Stimulated activated naive CD4-positive, alpha-beta T cell (primary cell): ENCODE measurements at regions not wholly inside any gene's neighbourhood (a gene's known extent, or its start where the extent isn't known, plus 50 kb on each side); places are given as distances from the start of the nearest gene placed in this dataset.

ENCODE experiments used
- DNase-seq, 6 experiments: peaks; one replicate each; lab custom pipeline; 2025; lab: John Stamatoyannopoulos, UW

DNA sequence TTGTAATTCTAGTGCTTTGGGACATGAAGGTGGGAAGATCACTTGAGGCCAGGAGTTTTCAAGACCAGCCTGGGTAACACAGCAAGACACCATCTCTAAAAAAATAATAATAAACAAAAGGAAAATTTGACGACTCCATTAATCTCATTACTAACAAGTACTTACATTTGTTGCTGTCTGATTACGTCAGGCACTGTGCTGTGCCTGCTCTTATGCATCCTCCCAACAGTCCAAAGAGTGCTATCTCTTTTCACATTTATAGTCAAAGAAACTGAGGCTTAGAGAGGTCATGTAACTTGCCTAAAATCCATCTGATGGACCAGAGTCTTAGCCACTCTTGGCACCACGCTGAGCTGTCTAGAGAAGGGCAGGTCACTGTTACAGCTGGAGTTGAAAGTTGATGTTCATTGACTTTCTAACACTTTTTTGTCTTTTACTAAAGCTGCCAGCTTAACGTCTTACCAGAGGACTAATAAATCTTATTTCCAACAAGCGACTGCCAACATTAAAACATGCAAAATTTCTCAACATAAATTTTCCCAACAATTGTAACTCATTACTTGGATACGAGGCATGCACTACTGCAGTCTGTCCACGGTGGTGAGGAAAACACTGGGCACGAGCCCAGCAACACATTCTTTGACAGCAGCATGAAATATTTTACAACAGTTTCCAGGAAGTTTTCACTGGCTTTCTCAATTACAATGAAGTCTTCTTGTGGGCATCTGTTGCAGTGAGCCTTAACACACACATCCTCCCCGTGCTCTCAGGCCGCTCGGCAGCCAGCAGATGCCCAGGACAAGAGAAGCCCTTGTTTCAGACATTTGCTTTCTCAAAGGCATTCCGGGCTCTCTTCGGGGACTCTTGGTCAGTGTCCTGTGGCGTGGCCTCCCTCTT lies 262.9 kb upstream of the PROX1 start:
- DNase-seq, result no peak

GRCh38 chr1:213727853-213728592 lies 259.8 kb upstream of the PROX1 start:
- DNase-seq, result no peak

DNA sequence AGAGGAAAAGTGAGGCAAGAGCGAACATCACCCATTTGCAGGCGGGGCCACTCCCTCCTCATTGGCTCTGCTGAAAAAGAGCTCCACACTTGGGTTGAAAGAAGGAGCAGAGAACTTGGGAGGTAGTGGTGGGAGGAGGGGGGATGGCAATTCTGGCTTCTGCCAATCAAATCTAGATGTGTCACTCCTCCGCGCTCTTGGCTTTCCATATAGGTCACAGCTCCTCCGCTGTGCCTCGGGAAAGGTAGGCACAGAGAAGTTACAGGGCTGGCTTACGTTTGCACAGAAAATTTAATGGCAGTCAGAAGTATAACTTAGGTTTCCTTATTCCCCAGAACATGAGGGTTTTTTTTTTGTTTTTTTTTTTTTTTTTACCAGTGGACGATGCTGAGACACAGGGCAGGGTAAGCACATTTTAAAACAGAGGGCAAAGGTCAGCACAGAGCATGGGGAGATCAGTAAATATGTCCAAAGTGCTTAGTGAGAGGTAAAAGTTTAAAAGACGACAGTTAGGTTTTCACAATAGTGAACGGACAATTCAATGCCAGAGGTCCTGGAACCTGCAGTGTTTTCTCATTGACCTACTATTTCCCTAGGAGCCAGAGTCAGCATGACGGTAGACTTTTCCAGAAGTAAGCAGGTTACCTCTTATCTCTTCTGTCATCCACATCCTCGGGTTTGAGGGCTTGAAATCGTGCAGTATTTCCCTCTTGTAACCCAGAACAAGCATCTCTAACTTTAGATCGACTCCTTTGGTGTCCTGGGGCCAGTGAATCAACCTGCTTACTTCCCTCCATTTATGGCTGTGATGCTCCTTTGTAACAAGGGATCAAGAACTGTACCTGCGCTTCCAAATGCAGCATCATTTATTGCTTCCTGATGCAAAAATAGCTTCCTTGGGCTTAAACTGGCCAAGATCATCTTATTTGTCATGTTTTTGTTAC lies 258.9 kb upstream of the PROX1 start:
- no peak for DNase-seq

DNA sequence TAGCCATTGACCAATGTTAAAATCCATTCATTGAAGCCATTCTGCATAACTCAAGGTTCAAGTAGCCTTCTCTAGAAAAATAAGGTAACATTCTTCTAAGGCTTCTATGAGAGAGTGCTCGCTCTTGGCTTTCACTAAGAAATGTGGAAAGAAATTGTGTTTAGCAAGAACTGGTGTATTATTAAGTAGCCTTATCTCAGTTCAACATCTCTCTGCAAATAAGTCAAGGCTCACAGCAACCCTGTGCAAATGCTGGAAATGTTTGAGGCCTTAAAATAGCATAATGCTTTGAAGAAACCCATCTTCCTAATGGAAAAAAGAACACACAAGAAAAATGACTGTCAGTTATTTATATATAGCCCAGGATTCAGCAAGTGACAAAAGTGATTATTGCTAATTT lies 254.1 kb upstream of the PROX1 start:
- no peak for DNase-seq

- no peak for DNase-seq
Observed at GRCh38 chr1:213737398-213738035, 250.3 kb upstream of the PROX1 start.

DNA sequence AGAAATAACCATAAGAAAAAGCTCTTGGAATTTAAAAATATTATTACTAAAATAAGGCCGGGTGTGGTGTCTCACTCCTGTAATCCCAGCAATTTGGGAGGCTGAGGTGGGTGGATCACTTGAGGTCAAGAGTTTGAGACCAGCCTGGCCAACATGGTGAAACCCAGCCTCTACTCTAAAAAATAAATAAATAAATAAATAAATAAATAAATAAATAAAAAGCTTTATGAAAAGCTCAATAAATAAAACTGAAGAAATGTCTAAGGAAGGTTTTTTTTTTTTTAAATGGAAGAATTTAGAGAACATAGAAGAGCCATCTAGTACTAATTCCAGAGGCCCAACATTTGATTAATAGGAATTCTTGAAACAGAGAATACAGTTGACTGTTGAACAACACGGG lies 249.1 kb upstream of the PROX1 start:
- no peak for DNase-seq

DNA sequence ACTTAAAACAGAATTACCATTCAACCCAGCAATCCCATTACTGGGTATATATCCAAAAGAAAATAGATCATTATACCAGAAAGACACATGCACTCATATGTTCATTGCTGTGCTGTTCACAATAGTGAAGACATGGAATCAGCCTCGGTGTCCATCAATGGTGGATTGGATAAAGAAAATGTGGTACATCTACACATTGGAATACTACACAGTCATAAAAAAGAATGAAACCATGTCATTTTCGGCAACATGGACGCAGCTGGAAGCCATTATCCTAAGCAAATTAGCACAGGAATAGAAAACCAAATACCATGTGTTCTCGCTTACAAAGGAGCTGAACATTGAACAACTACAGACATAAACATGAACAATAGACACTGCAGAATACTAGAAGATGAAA lies 244.8 kb upstream of the PROX1 start:
- DNase-seq, result no peak

- no peak for DNase-seq
Observed at GRCh38 chr1:213744780-213745179, 243.0 kb upstream of the PROX1 start.

DNA sequence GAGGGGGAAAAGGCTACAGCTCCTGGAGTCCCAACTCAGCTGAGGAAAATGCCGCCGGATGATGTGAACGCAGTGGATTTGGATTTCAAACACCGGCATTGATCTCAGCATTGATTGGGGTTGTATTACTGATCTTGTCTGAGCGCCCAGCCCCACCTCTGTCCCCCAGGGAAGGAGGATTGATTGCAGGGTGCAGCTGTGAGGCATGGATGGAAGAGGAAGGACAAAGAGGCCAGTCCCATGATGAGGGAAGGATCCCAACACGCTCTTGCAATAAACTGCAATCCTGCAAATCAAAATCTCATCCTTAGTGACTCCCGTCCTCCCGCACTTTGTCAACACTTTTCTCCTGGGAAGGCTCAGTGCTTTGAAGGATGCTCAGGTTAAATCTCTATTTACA lies 242.3 kb upstream of the PROX1 start:
- no peak for DNase-seq

DNA sequence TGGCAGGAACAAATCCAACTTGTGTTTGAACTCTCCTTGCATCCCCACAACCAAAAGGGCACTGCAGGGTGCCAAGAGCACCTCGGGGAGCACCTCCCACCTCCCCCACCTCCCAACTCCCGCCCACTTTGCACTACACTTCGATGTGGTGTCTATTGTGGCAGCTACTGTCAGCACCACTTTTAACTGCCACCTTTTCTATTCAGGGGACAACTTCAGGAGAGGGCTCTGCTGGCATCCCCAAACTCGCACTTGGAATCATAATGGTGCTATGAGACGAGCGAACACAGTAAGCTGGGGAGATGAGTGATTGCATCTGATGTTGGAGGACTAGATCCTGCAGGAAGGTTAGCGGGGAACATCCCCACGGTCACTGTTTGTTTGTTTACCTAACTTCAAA lies 238.2 kb upstream of the PROX1 start:
- DNase-seq, result no peak

DNA sequence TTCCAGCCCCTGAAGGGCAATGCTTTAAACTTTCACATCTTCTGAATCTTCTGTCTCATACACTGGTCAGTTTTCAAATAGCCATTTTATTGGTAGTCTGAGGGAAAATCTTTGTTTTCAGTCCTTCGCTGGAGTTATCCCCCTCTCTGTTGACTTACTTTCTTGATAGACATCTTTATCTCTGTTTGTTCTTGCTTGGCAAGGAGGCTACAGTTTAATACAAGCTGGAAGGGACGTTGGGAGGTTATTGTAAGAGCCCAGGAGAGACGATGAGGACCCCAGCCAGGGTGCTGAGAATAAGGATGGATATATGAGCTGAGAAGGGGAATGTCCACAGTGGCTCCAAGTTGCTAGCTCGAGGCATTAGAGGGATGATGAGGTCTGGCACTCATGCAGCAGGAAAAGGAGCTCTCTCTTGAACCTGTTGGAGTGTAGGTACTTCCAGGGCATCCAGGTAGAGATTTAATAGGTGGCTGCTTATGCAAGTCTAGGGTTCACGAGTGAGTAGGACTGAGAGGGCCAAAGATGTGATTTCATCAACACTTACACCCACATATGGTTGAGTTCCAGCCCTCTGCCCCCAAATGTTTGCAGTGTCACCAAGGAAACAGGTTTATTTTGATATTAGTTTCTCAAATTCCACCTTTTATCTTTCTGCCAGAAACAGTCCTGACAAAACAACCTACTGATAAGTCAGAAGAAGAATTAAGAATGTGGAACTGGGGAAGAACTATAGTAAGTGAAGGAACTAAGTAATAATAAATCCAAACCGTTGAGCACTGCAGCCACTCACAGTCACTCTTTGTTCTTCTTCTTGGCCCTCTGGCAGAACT lies 237.3 kb upstream of the PROX1 start:
- no peak for DNase-seq

GRCh38 chr1:213751064-213751397 lies 236.7 kb upstream of the PROX1 start:
- DNase-seq, result no peak

DNA sequence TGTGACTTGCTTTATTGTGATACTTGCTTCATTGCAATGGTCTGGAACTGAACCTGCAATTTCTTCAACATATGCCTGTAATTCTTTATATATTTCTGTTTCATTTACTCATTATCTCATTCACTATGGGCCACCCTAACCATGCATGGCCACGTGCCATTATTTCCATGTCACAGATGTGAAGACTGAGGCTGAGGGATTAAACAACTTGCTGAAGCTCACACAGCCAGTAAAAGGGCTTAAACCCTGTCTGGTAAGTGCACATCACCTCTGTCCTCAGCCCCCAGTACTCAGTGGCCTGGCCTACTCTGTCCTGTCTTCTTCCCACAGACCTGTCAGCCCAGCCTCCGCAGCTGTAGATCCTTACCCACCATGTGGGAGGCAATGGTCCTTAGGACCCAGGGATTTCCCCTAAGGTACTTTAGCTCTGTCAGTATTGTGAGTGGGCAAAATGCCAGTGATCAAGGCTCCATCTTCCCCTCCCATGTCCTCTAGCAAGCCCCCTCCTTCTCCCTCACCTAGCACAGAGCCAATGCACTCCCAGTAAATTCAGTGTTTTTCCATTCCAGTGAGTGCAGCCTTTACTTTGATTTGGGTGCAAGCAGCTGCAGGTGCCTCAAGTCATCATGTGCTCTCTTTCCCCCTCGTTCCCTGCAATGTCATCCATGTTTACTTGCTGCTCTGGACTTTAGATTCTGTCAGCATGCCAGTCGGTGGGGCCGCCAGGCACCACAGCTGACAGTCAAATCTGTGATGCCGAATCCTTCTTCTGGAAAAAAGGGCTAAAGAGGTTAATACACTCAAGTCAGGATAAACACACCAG lies 228.2 kb upstream of the PROX1 start:
- DNase-seq, result no peak

DNA sequence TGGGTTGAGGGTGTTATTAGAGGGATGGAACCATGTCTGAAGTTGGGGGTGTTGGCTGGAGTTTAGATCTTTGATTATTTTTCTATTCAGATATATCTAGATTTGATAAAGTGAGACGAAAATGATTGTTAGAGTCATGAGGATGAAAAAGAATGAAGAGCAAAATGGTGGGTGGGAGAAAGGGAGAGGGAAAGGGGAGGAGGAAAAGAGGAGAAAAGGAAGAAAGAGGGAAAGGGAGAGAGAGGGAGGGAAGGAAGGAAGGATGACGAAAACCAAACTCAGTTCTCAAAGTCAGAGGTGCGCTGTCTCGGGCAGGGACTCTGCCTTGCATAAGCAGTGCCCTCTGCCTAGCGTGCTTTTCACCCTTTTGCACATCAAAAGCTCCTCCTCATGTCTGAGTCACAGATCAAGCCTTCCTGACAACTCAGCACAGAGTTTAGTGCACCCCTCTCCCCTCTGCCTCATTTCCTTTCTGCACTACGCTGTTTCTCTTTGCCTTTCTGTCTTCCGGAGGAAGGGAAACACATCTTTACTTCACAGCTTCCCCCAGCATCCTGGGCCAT lies 225.8 kb upstream of the PROX1 start:
- DNase-seq, result peak in 5 of 6 experiments; percentile 1 to 70 (median 53)

DNA sequence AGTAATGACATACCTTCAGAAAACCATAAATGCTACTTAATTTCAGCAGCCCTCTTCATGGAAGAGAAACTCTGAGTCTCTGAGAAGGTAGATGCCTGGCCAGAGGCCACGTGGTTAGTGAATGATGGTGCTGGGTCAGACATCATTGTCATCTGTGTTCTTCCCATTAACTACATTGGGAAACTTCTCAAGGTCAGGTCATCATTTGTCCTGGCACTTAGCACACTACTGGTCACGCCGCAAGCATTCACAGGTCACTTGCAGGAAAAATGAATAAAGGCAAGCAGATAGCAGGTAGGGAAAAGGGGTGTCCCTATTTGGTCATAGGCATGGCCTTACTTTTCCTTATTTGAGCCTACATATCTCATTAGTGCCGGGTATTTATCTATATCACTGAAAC lies 220.1 kb upstream of the PROX1 start:
- DNase-seq, result no peak

DNA sequence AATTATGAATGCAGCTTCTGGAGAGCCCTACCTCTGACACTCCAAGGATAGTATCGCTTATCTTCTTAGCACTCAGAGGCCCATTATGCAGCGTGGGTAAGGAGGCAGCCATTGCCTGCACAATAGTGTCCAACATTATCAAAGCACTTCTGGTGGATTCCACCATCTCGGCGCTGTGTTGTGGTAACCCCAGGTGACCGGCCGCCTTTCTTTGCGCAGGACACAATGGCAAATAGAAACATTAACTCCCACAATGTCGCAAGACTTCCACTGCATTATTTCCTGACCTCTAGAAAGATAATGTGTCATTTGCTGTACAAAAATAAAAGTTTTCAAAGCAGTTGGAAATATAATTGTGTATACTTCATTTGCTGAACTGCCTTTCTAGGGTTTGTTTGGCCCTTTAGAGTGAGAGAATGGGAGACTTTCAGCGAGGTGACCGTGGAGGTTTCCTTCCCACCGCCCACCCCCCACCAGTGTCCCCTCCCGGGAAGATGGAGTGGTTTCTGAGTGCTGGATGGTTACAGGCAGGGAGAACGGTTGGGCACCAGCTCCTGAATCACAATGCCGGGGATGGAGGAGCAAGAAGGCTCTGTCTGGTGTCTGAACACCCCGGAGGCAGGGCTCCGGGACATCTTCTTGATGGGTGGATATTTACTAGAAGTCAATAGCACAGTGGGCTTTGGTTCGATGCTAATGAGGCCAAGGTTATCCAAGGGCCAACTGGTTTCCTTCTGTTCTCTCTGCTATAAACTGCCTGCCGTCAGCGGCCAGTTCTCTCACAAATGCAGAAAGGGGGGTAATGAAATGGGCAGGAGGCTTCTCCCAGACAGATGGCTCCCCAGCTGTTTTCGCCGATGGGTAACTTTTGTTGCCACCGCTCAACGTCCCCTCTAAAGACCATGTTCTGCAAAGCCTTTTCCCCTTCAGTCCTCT lies 215.4 kb upstream of the PROX1 start:
- no peak for DNase-seq

- DNase-seq, result no peak
Observed at GRCh38 chr1:213773975-213774374, 213.8 kb upstream of the PROX1 start.

GRCh38 chr1:213776969-213777368 lies 210.8 kb upstream of the PROX1 start:
- DNase-seq, result no peak

DNA sequence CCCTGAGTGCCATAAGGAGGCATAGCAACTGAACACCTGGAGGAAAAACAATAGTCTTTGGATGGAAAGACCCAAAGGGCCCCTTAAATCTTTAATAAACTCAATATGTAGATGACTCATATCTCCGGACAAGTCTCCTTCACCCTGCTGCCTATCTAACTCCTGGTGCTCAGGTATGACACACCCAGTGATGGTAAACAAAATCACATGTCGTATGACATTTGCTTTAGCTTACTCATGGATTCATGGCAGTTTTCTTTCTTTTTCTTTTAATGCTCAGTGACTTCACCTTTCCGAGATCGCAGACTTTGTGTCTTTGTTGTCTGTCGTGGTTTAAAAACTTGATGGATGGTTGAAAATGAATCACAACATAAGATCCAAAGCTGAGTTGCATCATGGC lies 208.5 kb upstream of the PROX1 start:
- no peak for DNase-seq
